Activated T-cell treated with anti-CD3 and anti-CD28 coated beads, Interleukin-2, amount 50 U/mL, for 72 hours (primary cell): ENCODE measurements at regions not wholly inside any gene's neighbourhood (a gene's known extent, or its start where the extent isn't known, plus 50 kb on each side); places are given as distances from the start of the nearest gene placed in this dataset.

Experiments
- ATAC-seq, 2 donors: fragments of 150-1000 bp; cut with Tn5 transposase; replicated peaks in 1 of 2; 2 replicates each; pipeline ENCODE4 v1.10.0; 2021; ENCODE audit warnings: moderate library complexity in 2 of 2, mild to moderate bottlenecking in 1 of 2
- DNase-seq, 2 donors: peaks; one replicate each; pipeline ENCODE4 v3.0.0; 2021 to 2022; ENCODE audit warnings: mixed read lengths in 1 of 2
- H3K27ac Mint-ChIP-seq: one replicate; pipeline ENCODE4 v1.8.0; 2022; ENCODE audit warnings: mild to moderate bottlenecking, moderate library complexity, mixed read lengths
- H3K27me3 Mint-ChIP-seq: one replicate; pipeline ENCODE4 v1.8.0; 2022; ENCODE audit warnings: low read depth, mixed read lengths
- H3K36me3 Mint-ChIP-seq, 2 donors: one replicate each; pipeline ENCODE4 v1.8.0; 2022; ENCODE audit warnings: mixed read lengths in 2 of 2, mild to moderate bottlenecking in 1 of 2; ENCODE audit not compliant: insufficient read depth in 2 of 2
- H3K4me1 Mint-ChIP-seq: one replicate; pipeline ENCODE4 v1.8.0; 2022; ENCODE audit warnings: low read depth, mixed read lengths
- H3K4me3 Mint-ChIP-seq, 2 donors: one replicate each; pipeline ENCODE4 v1.8.0; 2022; ENCODE audit warnings: mild to moderate bottlenecking in 2 of 2, mixed read lengths in 2 of 2, moderate library complexity in 2 of 2
- H3K9me3 Mint-ChIP-seq, 2 donors: one replicate each; pipeline ENCODE4 v1.8.0; 2022; ENCODE audit warnings: mixed read lengths in 2 of 2

DNA sequence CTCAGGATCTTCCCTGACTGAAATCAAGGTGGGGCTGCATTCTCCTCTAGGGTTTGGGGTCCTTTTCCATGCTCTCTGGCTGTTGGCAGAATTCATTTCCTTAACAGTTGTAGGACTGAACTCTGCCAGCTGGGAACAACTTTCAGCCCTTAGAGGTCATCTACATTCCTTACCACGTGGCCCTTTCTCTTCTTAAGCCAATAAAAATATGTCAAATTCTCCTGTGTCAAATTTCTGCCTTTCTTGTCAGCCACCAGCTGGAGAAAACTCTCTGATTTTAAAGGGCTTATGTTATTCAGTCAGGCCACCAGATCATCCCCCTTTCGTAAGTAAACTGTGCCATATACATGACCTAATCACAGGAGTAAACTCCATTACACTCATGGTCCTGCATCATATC lies 95.3 kb upstream of the IL6 start:
- Mint-ChIP-seq H3K9me3 (no peaks in the 10 kb centered on the region), H3K27ac (no peak overlapping the region), H3K4me3 (no peak overlapping the region), H3K4me1 (no peaks in the 10 kb centered on the region), H3K27me3 (peaks cover 84% of the 10 kb centered on the region), H3K36me3 (peaks cover 0 to 3% of the 10 kb centered on the region in 2 donors)
- no peak for ATAC-seq
- DNase-seq = no peak

DNA sequence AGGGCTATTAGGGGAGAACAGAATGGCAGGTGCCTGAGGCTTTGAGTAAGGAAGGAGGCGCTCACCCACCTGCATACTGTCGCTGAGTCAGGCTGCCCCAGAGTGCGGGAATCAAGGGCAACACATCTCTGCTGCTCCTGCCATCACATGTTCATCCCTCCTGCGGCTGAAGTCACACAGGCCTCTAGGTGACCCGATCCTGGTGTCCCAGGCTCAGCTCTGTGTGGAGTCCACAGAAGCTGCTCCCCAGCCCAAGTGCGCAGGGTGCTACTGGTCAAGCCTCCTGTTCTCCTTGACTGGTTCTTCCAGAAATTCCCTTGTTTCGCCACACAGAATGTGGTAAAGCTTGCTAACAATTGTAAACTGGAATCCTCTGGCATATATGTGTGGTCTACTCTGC lies 96.9 kb upstream of the IL6 start:
- H3K27me3 Mint-ChIP-seq = peaks cover 80% of the 10 kb centered on the region

DNA sequence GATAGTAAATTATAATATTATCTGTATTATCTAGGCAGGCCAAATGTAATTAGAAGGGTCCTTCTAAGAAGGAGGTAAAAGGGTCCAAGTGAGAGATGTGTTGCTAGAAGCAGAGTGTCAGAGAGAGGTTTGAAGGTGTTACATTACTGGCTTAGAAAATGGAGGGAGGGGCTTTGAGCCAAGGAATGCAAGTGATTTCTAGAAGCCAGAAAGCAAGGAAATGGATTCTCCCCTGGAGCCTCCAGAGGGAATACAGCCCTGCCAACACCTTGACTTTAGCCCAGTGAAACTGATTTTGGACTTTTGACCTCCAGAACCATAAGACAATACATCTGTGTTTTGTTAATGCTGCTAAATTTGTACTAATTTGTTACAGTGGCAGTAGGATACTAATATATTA lies 97.9 kb upstream of the IL6 start:
- H3K9me3 Mint-ChIP-seq = no peaks in the 10 kb centered on the region
- DNase-seq (no peak), ATAC-seq (no peak)
- H3K27me3 Mint-ChIP-seq = peaks cover 73% of the 10 kb centered on the region
- no peaks in the 10 kb centered on the region for H3K36me3 Mint-ChIP-seq
- H3K4me1 Mint-ChIP-seq = no peaks in the 10 kb centered on the region
- H3K4me3 Mint-ChIP-seq = no peak overlapping the region
- H3K27ac Mint-ChIP-seq = no peak overlapping the region

More for the DNA sequence above, 96.9 kb upstream of the IL6 start:
- Mint-ChIP-seq H3K4me3 (no peak overlapping the region), H3K27ac (no peak overlapping the region), H3K36me3 (peaks cover 0 to 3% of the 10 kb centered on the region in 2 donors), H3K9me3 (no peaks in the 10 kb centered on the region), H3K4me1 (no peaks in the 10 kb centered on the region)
- no peak for DNase-seq
- no peak for ATAC-seq

DNA sequence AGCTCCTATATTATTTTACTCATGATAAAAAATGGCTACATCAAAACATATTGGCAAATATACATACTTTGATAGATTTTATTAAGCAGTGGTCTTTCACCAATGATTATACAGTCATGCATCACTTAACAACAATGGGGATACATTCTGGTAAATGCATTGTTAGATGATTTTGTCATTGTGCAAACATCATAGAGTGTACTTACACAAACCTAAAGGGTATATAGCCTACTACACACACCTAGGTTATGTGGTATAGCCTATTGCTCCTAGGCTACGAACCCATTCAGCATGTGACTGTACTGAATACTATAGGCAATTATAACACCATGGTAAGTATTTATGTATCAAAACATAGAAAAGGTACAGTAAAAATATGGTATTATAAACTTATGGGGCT lies 98.9 kb upstream of the IL6 start:
- no peaks in the 10 kb centered on the region for H3K9me3 Mint-ChIP-seq
- H3K4me3 Mint-ChIP-seq = no peak overlapping the region
- DNase-seq (no peak), ATAC-seq (no peak)
- no peak overlapping the region for H3K27ac Mint-ChIP-seq
- no peaks in the 10 kb centered on the region for H3K36me3 Mint-ChIP-seq
- peaks cover 72% of the 10 kb centered on the region for H3K27me3 Mint-ChIP-seq
- no peaks in the 10 kb centered on the region for H3K4me1 Mint-ChIP-seq

DNA sequence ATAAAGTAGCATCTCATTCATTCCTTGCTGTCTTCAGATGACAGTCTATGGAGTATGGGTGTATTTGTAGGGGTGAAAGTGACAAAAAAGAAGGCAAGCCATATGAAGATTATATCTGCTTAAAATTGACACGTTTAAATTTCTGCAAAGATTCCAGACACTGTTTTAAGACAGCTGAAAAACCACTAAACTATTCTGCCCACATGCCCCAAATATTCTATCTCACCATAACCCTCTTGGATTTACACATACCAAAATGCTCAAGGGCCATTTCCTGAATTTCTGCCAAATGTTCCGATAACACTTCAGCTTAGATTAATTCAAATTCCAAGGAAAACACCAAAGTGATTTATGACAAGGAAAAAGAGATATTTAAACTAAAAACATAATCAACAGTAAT lies 99.9 kb upstream of the IL6 start:
- Mint-ChIP-seq H3K4me3 (no peak overlapping the region), H3K27me3 (peaks cover 65% of the 10 kb centered on the region), H3K4me1 (no peaks in the 10 kb centered on the region), H3K27ac (no peak overlapping the region), H3K9me3 (no peaks in the 10 kb centered on the region), H3K36me3 (no peaks in the 10 kb centered on the region)
- ATAC-seq = no peak
- DNase-seq = no peak

GRCh38 chr7:22625251-22625650 lies 101.7 kb upstream of the IL6 start:
- Mint-ChIP-seq H3K4me1 (no peaks in the 10 kb centered on the region), H3K27me3 (peaks cover 54% of the 10 kb centered on the region), H3K27ac (no peak overlapping the region), H3K36me3 (no peaks in the 10 kb centered on the region), H3K4me3 (no peak overlapping the region), H3K9me3 (no peaks in the 10 kb centered on the region)
- DNase-seq (no peak), ATAC-seq (no peak)

- no peak for DNase-seq
- no peak overlapping the region for H3K27ac Mint-ChIP-seq
- peaks cover 0 to under 1% of the 10 kb centered on the region in 2 donors for H3K36me3 Mint-ChIP-seq
- no peaks in the 10 kb centered on the region for H3K4me1 Mint-ChIP-seq
- no peak for ATAC-seq
- H3K4me3 Mint-ChIP-seq = no peak overlapping the region
- no peaks in the 10 kb centered on the region for H3K9me3 Mint-ChIP-seq
- H3K27me3 Mint-ChIP-seq = peaks cover 49% of the 10 kb centered on the region
These were observed 102.2 kb upstream of the IL6 start for GRCh38 chr7:22624781-22625180.

DNA sequence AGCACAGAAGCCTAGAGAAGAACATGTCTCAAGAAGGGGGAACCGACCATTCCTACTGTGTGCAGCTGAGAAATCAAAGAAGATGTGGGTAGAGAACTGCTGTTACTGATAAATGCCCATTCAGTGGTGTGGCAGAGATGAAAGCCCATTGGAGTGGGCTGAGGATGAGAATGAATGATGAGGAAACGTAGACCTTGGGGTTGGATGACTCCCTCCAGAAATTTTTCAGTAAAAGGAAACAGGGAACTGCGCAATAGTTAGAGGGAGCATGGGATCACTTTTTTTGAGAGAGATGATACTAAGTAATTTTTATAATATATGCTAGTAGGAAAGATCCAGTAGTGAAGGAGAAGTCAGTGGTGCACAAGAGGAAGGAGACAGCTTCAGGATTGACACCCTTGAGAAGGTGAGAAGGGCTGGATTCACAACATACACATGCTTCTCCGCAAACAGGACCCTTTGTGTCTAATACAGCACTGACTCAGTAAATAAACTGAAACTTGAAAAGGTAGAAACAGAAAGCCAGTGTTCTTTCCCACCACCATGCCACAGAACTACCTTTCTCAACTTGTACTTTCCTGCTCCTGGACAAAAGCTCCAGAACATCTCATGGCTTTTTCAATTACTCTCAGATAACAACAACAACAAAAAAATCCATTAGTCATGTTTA lies 104.7 kb upstream of the IL6 start:
- ATAC-seq (no peak), DNase-seq (no peak)
- Mint-ChIP-seq H3K27ac (no peak overlapping the region), H3K36me3 (peaks cover 0 to 15% of the 10 kb centered on the region in 2 donors), H3K4me3 (no peak overlapping the region), H3K4me1 (no peaks in the 10 kb centered on the region), H3K9me3 (peaks cover 0 to 4% of the 10 kb centered on the region in 2 donors), H3K27me3 (peaks cover 33% of the 10 kb centered on the region)

DNA sequence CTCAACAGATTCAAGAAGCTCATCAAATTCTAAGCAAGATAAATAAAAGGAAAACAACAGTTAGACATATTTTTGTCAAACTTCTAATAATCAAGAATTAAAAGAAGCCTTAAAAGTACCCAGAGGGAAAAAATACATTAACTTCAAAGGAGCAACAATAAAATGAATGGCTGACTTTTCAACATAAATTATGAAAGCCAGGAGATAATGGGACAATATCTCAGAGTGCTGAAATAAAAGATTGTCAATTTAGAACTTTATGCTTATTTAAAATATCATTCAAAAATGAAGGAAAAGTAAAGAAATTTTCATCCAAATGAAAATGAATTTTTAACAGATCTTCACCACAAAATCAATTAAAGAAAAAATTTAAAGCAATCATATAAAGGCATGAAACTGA lies 108.5 kb upstream of the IL6 start:
- Mint-ChIP-seq H3K27me3 (peaks cover 41% of the 10 kb centered on the region), H3K36me3 (peaks cover 0 to 22% of the 10 kb centered on the region in 2 donors), H3K4me3 (no peak overlapping the region), H3K9me3 (peaks cover 0 to 4% of the 10 kb centered on the region in 2 donors), H3K27ac (no peak overlapping the region), H3K4me1 (no peaks in the 10 kb centered on the region)
- no peak for DNase-seq
- no peak for ATAC-seq

- ATAC-seq (no peak), DNase-seq (no peak)
- Mint-ChIP-seq H3K36me3 (peaks cover 0 to 22% of the 10 kb centered on the region in 2 donors), H3K27ac (no peak overlapping the region), H3K9me3 (peaks cover 0 to 4% of the 10 kb centered on the region in 2 donors), H3K27me3 (peaks cover 48% of the 10 kb centered on the region), H3K4me1 (no peaks in the 10 kb centered on the region), H3K4me3 (no peak overlapping the region)
These were observed 109.8 kb upstream of the IL6 start for GRCh38 chr7:22617166-22617565.

- Mint-ChIP-seq H3K4me1 (no peaks in the 10 kb centered on the region), H3K9me3 (peaks cover 0 to 4% of the 10 kb centered on the region in 2 donors), H3K36me3 (peaks cover 0 to 16% of the 10 kb centered on the region in 2 donors), H3K27ac (no peak overlapping the region), H3K4me3 (no peak overlapping the region), H3K27me3 (peaks cover 50% of the 10 kb centered on the region)
- DNase-seq = no peak
- no peak for ATAC-seq
These were observed 113.5 kb upstream of the IL6 start for GRCh38 chr7:22613496-22613895.

- ATAC-seq = no peak
- peaks cover 0 to 9% of the 10 kb centered on the region in 2 donors for H3K36me3 Mint-ChIP-seq
- no peak for DNase-seq
- no peak overlapping the region for H3K27ac Mint-ChIP-seq
- H3K9me3 Mint-ChIP-seq = no peaks in the 10 kb centered on the region
- H3K4me3 Mint-ChIP-seq = no peak overlapping the region
- H3K27me3 Mint-ChIP-seq = peaks cover 50% of the 10 kb centered on the region
- H3K4me1 Mint-ChIP-seq = no peaks in the 10 kb centered on the region
These were observed 112.8 kb upstream of the STEAP1B start for GRCh38 chr7:22612776-22613175.

GRCh38 chr7:22611758-22612079 lies 111.7 kb upstream of the STEAP1B start:
- ATAC-seq = no peak
- DNase-seq = no peak
- Mint-ChIP-seq H3K4me1 (no peaks in the 10 kb centered on the region), H3K27me3 (peaks cover 44% of the 10 kb centered on the region), H3K4me3 (no peak overlapping the region), H3K36me3 (peaks cover 0 to 3% of the 10 kb centered on the region in 2 donors), H3K27ac (no peak overlapping the region), H3K9me3 (no peaks in the 10 kb centered on the region)

DNA sequence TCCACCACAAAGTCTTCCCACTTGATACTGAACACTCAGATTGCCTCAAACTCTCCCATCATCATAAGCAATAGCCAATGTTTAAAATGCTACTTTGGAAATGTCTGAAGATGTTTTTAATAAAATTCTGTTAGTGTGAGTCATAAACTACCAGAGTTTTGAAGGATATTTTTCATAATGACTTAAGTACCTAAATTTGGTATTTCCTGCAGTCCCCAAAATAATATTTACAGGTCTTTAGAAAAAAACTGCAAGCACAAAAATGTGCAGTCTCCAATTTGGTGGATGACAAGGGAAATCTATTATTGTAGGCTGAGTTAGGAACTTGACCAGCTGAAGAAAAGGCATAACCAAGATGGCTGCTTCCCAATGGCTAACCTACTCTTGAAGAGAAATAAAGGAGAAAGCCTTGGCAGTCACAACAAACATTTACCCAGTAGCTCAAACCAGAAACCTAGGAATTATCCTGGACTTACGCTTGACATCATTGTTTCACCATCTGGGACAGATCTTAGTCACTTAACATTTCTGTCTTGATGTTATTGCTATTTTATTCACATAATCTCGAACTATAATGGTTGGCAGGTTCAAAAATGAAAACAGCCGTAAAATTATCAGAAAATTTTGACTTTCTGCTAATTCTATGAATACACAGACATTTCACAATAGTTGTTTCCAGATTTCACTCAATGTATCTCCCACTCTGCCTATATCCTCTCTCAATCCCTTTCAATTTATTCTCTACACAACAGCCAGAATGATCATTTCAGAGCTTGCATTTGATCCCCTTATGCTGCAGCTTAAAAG lies 111.2 kb upstream of the STEAP1B start:
- DNase-seq (no peak), ATAC-seq (no peak)
- Mint-ChIP-seq H3K36me3 (peaks cover 0 to 3% of the 10 kb centered on the region in 2 donors), H3K27ac (no peak overlapping the region), H3K9me3 (no peaks in the 10 kb centered on the region), H3K4me1 (no peaks in the 10 kb centered on the region), H3K4me3 (no peak overlapping the region), H3K27me3 (peaks cover 42% of the 10 kb centered on the region)
